IPS-15b (cell line): ENCODE measurements at regions not wholly inside any gene's neighbourhood (a gene's known extent, or its start where the extent isn't known, plus 50 kb on each side); places are given as distances from the start of the nearest gene placed in this dataset.

Experiments used
- H3K27me3 ChIP-seq: one replicate; pipeline ENCODE4 v1.6.1; 2013; ENCODE audit warnings: low read length; ENCODE audit not compliant: control insufficient read depth, insufficient read depth
- H3K36me3 ChIP-seq: one replicate; pipeline ENCODE4 v1.6.1; 2013; ENCODE audit warnings: low read length; ENCODE audit not compliant: control insufficient read depth, insufficient read depth
- H3K4me1 ChIP-seq: one replicate; pipeline ENCODE4 v1.6.1; 2013; ENCODE audit warnings: mild to moderate bottlenecking, low read length; ENCODE audit not compliant: control insufficient read depth, insufficient read depth
- H3K4me3 ChIP-seq: one replicate; pipeline ENCODE4 v1.5.1; 2013; ENCODE audit warnings: low read depth, low read length
- H3K9ac ChIP-seq: one replicate; pipeline ENCODE4 v1.6.1; 2013; ENCODE audit warnings: low read depth, mild to moderate bottlenecking, low read length
- H3K9me3 ChIP-seq: one replicate; pipeline ENCODE4 v1.6.1; 2013; ENCODE audit warnings: mild to moderate bottlenecking, low read length; ENCODE audit not compliant: control insufficient read depth, insufficient read depth

DNA sequence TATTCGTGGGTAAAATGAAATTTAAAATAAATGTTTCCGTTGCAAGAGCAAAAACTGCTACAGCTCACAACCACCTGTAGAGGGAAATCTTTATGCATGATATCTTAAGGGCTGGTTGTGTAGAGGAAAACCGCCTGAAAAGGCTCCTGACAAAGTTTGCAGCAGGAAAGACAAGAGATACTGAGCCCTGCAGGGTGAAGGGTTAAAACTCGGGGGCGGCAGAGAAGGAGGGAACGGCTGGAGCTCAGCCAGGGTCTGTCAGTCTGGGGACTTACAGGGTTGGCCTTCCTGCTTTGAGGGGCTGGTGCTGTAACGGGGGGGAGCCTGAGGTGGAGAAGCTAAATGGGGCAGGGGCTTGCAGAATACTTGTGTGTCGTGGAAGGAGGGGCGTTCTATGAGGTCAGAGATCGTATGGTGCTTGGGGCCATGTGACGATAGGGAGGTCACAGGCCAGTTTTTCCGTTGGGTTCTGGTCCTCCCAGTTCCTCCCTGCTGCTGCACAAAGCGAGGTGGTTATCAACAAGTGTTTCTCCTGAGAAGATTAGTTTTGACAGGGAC lies 122.9 kb upstream of the HSD17B12 start:
- Histone ChIP-seq H3K4me3 (peak overlapping the region; percentile 20), H3K27me3 (peaks cover 21% of the 10 kb centered on the region), H3K9me3 (no peaks in the 10 kb centered on the region), H3K4me1 (peaks cover 15% of the 10 kb centered on the region), H3K36me3 (no peaks in the 10 kb centered on the region), H3K9ac (peak overlapping the region; percentile 30)

DNA sequence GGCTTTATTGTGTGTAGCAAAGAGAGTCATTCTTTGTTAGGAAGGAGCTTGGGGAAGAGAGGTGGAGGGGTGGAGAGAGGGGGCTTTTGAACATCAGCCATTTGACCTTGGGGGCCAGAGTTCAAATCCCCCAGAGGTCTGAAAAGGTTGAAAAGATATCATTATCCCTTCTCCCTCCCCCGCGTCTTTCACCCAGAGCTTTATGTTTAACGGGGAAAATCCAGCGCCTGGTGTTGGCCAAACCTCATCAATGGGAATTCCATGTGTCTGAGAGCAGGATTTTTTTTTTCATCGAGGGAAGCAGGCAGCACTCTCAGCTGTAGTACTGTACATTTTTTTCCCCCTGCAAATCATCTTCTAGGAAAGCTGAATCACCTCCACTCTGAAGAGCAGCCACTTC lies 122.4 kb upstream of the HSD17B12 start:
- Histone ChIP-seq H3K9ac (peak overlapping the region; percentile 30), H3K4me3 (peak overlapping the region; percentile 20), H3K4me1 (peaks cover 15% of the 10 kb centered on the region), H3K27me3 (peaks cover 21% of the 10 kb centered on the region), H3K9me3 (no peaks in the 10 kb centered on the region), H3K36me3 (no peaks in the 10 kb centered on the region)

DNA sequence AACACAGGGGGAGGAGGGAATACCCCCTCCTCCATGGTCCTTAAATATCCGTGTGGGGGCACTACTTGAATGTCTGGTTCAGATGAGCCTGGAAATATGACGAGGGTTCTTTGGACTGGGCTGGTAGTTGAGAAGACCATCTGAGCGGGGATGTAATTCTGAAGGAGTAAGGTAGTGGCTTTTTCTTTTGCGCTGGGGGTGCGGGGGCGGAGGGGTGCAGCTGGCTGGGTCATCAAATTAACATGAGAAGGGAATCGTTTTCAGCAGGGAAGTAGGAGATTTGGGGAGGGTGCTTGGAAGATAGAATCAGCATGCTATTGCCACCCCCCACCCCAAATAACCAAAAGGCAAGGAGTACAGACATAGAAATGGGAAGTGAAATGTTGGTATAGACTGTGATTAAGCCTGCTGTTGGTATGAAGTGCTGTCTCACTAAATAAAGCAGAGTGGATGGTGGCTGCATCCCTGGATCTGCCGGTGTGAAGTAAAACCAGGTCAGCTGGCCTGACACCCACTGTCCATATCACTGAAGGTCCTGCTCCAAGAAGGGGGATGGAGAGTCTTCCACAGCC lies 121.9 kb upstream of the HSD17B12 start:
- Histone ChIP-seq H3K9ac (no peak overlapping the region), H3K9me3 (no peaks in the 10 kb centered on the region), H3K27me3 (peaks cover 21% of the 10 kb centered on the region), H3K36me3 (no peaks in the 10 kb centered on the region), H3K4me1 (peaks cover 15% of the 10 kb centered on the region), H3K4me3 (peak overlapping the region; percentile 20)

DNA sequence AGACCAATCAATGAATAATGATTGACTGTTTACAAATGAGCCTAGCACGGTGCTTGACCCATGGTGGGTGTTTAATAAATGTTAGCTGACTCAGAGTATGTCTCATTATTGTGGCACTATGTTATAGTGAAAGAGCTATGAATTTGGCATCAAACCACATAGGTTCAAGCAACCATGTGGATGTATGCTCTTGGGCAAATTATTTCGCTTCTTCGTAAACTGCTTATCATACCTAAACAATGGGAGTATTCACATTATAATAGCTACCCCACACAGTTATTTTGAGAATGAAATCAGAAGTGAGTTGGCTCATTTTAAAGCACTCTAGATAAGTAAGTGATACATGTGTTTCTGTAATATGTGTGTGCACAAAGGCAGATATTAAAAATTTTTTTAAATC lies 118.7 kb upstream of the HSD17B12 start:
- Histone ChIP-seq H3K4me1 (peaks cover 13% of the 10 kb centered on the region), H3K36me3 (no peaks in the 10 kb centered on the region), H3K4me3 (no peak overlapping the region), H3K27me3 (peaks cover 10% of the 10 kb centered on the region), H3K9ac (no peak overlapping the region), H3K9me3 (no peaks in the 10 kb centered on the region)

DNA sequence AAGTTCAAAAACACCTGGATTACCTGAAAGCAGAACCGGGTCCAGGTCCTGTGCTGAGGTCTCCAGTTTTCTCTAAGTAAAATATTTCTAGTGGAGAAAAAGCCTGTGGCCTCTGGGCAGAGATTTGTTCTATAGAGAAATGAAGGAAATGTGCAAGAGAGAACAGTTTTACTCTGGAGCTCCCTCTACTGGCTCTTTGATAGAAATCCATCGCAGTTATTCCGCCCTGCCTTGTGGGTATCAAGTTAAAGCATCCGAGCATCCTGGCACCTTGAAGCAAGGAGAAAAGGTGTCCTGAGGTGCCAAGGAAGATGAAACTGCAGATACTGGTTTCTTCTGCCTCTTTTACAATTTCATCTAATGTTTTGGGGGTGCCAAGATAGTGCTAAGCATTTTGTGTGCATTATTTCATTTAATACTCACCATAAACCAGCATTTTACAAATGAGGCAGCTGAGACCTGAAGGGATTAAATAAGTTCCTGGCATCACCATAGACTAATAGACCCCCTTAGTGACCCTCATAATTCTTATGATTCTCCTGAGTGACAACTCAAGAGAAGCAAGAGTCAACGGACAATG lies 113.1 kb upstream of the HSD17B12 start:
- Histone ChIP-seq H3K9ac (no peak overlapping the region), H3K4me1 (no peaks in the 10 kb centered on the region), H3K9me3 (no peaks in the 10 kb centered on the region), H3K36me3 (no peaks in the 10 kb centered on the region), H3K4me3 (no peak overlapping the region), H3K27me3 (peaks cover 33% of the 10 kb centered on the region)

DNA sequence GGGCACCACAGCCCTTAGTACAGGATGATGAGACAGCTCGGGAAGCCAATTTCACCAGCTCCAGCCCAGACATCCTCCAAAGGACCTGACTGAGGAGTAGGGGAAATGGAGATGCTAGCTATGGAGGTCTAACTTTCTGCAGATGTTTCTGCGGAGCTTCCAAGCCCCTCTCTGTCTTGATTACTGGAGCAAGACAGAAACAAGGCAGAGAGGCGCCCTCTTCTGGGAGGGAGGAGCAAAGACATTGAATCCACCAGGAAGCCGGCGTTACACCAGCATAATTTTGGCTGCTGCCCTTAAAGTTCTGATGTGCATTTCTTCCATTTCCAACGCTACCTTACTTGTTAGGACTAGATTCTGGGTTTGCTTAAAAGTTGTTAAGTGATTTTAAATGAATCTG lies 107.3 kb upstream of the HSD17B12 start:
- no peaks in the 10 kb centered on the region for H3K9me3 ChIP-seq
- H3K9ac ChIP-seq: no peak overlapping the region
- no peaks in the 10 kb centered on the region for H3K36me3 ChIP-seq
- H3K27me3 ChIP-seq: peaks cover 90% of the 10 kb centered on the region
- H3K4me3 ChIP-seq: peak overlapping the region; percentile 40
- peaks cover 2% of the 10 kb centered on the region for H3K4me1 ChIP-seq

DNA sequence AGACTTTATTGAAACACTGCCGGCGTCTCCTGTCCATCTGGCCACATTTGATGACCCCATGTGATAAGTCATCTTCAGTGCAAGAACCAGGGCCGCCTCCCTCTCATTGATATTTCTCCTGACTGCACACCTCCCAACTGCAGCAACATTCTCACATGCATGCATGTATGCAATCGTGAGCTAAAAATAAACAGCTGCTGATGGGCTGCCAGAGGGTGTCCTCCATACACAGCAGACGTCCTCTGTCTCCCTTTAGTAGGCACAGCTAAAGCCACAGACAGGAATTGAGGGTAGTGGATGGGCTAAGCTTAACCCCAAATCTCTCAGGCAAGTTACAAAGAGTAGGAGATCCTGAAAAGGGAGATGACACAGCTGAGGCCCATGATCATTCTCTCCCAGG lies 106.7 kb upstream of the HSD17B12 start:
- Histone ChIP-seq H3K4me1 (peaks cover 2% of the 10 kb centered on the region), H3K27me3 (peaks cover 96% of the 10 kb centered on the region), H3K9ac (no peak overlapping the region), H3K9me3 (no peaks in the 10 kb centered on the region), H3K4me3 (no peak overlapping the region), H3K36me3 (no peaks in the 10 kb centered on the region)

DNA sequence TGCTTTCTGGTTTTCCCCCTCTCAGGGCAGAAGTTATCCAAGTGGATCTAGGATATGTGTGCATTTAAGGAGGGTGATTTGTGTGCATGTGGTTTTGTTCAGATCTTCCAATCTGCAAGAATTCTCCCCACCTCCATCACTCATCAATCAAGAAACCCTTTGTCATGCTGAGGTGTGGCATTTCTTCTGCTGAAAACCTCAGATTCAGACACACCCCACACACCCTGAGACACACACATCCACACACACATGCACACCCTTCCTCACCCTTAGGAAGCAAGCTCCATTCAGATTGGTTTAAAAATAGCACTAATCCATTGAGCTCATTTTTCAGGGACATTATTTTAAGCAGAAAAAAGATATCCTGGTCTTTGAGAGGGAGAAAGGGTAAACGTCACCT lies 106.1 kb upstream of the HSD17B12 start:
- no peaks in the 10 kb centered on the region for H3K36me3 ChIP-seq
- peaks cover 2% of the 10 kb centered on the region for H3K4me1 ChIP-seq
- H3K27me3 ChIP-seq: peaks cover 93% of the 10 kb centered on the region
- H3K9me3 ChIP-seq: no peaks in the 10 kb centered on the region
- H3K9ac ChIP-seq: no peak overlapping the region
- H3K4me3 ChIP-seq: peak overlapping the region; percentile 15

DNA sequence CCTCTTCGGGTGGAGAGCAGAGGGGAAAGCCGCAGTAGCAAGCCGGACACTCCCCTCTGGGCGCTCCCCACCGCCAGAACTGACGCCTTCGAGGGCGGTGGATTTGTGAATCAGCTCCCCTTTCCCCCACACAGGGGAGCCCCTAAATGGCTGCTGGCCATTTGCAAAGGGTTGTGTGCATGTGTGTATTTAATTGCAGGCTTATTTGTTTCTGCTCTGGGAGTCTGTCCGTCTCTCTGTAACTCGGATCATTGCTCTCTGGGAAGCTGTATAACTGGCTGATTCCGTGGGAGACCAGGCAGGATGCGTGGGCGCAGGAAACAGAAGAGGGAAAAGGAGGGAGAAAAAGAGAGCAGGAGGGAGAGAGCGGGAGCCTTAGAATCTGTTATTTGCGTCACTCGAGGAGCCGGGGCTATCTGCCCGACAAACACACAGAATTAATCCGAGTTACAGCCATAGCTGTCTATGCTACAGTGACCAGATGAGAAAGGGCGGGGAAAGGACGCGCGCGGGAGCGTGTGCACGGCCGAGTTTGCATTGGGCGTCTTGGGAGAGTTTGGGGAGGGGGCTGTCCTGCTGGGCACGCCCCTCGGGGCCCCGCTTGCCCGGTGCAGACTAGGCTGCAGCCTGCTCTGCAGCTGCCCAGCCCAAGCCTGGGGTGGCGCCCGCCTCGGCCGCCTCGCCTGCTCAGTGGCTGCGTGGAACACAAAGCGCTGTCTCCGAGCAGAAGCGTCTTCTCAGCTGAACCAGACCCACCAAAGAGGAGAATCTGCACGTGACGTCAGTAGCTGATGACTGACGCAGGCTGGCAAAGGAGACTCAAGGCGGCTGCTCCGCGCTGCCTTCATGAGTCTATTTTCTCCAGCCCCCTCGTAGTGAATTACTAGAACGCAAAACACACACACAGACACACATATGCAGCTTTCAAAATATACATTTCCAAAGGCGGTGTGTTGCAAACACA lies 105.3 kb upstream of the HSD17B12 start:
- peaks cover 2% of the 10 kb centered on the region for H3K4me1 ChIP-seq
- H3K9ac ChIP-seq: no peak overlapping the region
- peaks cover 86% of the 10 kb centered on the region for H3K27me3 ChIP-seq
- H3K9me3 ChIP-seq: no peaks in the 10 kb centered on the region
- H3K4me3 ChIP-seq: peak overlapping the region; percentile 62
- no peaks in the 10 kb centered on the region for H3K36me3 ChIP-seq

DNA sequence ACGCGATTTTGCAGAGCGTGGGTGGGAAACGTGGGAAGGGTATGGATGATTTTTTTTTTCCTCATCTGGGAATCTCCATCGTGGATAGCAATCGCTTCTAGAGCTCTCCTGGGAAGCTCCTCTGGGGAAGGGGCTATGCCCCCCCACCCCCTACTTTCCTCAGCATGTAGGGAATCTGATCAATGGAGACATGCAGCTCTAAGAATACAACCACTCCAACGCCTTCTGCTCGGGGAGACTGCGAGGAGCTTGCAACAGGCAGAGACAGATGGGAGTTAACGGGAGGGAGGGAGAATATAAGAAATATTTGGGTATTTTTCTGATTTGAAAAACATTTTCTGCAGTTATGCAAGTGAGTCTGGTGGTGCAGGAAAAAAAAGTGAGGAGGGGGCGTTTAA lies 104.6 kb upstream of the HSD17B12 start:
- Histone ChIP-seq H3K4me1 (peaks cover 2% of the 10 kb centered on the region), H3K36me3 (no peaks in the 10 kb centered on the region), H3K9ac (no peak overlapping the region), H3K4me3 (peak overlapping the region; percentile 62), H3K9me3 (no peaks in the 10 kb centered on the region), H3K27me3 (peaks cover 88% of the 10 kb centered on the region)

DNA sequence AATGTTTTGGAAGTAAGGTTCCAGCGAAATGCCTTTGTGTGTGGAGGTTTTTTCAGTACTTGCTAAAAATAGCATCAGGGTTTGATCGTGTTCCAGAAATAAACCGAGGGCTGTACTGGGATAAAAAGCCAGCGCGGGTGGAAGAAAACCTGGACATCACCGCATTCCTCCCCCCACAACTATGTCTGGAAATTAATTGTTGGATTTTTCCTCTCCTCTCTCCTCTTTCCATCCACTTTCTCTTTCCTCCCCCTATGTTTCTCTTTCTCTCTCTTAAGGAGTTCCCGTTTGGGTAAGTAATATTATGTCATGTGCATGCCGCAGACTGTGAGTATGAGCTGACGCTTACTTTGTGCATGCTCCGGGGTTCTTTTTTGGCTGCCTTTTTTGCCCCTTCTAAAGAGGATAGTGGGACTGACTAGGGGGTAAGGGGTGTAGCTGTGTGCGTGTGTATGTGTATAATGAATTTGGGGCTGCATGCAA lies 104.2 kb upstream of the HSD17B12 start:
- H3K9me3 ChIP-seq: no peaks in the 10 kb centered on the region
- H3K9ac ChIP-seq: no peak overlapping the region
- H3K27me3 ChIP-seq: peaks cover 88% of the 10 kb centered on the region
- H3K4me3 ChIP-seq: peak overlapping the region; percentile 62
- H3K36me3 ChIP-seq: no peaks in the 10 kb centered on the region
- H3K4me1 ChIP-seq: peaks cover 2% of the 10 kb centered on the region
